Stimulated activated CD8-positive, alpha-beta memory T cell treated with anti-CD3 and anti-CD28 coated beads, Interleukin-2, amount 100 ng/mL, for 1 hour (primary cell): ENCODE measurements at regions not wholly inside any gene's neighbourhood (a gene's known extent, or its start where the extent isn't known, plus 50 kb on each side); places are given as distances from the start of the nearest gene placed in this dataset.
"Not testable (repeated sequence)": the region's sequence is repeated elsewhere in the genome, so short reads cannot be mapped to it uniquely, and the experiment has no call there.

Experiments
- DNase-seq, 2 donors: peaks; one replicate each; pipeline ENCODE4 v3.0.0-alpha.2; 2020; ENCODE audit warnings: low read depth in 2 of 2

GRCh38 chr13:91017031-91017668, 330.3 kb upstream of the MIR17HG start:
- no peak for DNase-seq

- no peak for DNase-seq
Observed at GRCh38 chr13:91017669-91018053, 329.8 kb upstream of the MIR17HG start.

- DNase-seq = no peak
Observed at GRCh38 chr13:91020461-91021034, 326.9 kb upstream of the MIR17HG start.

- no peak for DNase-seq
Observed at GRCh38 chr13:91024157-91024792, 323.2 kb upstream of the MIR17HG start.

- DNase-seq = no peak
Observed at GRCh38 chr13:91025442-91025841, 322.0 kb upstream of the MIR17HG start.

GRCh38 chr13:91031508-91031907, 316.0 kb upstream of the MIR17HG start:
- DNase-seq = no peak

GRCh38 chr13:91032104-91032503, 315.4 kb upstream of the MIR17HG start:
- DNase-seq = no peak

- no peak for DNase-seq
Observed at GRCh38 chr13:91036886-91037285, 310.6 kb upstream of the MIR17HG start.

GRCh38 chr13:91042870-91043269, 304.6 kb upstream of the MIR17HG start:
- DNase-seq = no peak

- no peak for DNase-seq
Observed at GRCh38 chr13:91045351-91046034, 302.0 kb upstream of the MIR17HG start.

GRCh38 chr13:91046715-91047327, 300.7 kb upstream of the MIR17HG start:
- no peak for DNase-seq

GRCh38 chr13:91050970-91051369, 296.5 kb upstream of the MIR17HG start:
- no peak for DNase-seq

- DNase-seq = no peak
Observed at GRCh38 chr13:91052876-91053275, 294.6 kb upstream of the MIR17HG start.

GRCh38 chr13:91053318-91054065, 294.0 kb upstream of the MIR17HG start:
- no peak for DNase-seq

GRCh38 chr13:91054902-91055301, 292.6 kb upstream of the MIR17HG start:
- no peak for DNase-seq

- no peak for DNase-seq
Observed at GRCh38 chr13:91056746-91057145, 290.7 kb upstream of the MIR17HG start.

GRCh38 chr13:91057507-91057906, 290.0 kb upstream of the MIR17HG start:
- not testable (repeated sequence) for DNase-seq

- DNase-seq = no peak
Observed at GRCh38 chr13:91058066-91058465, 289.4 kb upstream of the MIR17HG start.

GRCh38 chr13:91058919-91059318, 288.6 kb upstream of the MIR17HG start:
- DNase-seq = no peak

GRCh38 chr13:91066745-91067144, 280.7 kb upstream of the MIR17HG start:
- DNase-seq = no peak

- no peak for DNase-seq
Observed at GRCh38 chr13:91072486-91072885, 275.0 kb upstream of the MIR17HG start.

- DNase-seq = no peak
Observed at GRCh38 chr13:91074091-91074490, 273.4 kb upstream of the MIR17HG start.
